ES-I3 (cell line): ENCODE measurements at regions not wholly inside any gene's neighbourhood (a gene's known extent, or its start where the extent isn't known, plus 50 kb on each side); places are given as distances from the start of the nearest gene placed in this dataset.

Experiments
- H3K36me3 ChIP-seq: 2 replicates; pipeline ENCODE4 v1.6.1; 2013; ENCODE audit warnings: mild to moderate bottlenecking, low read length, control low read depth, moderate library complexity; ENCODE audit not compliant: insufficient read depth
- H3K4me1 ChIP-seq: 2 replicates; pipeline ENCODE4 v1.6.1; 2013; ENCODE audit warnings: mild to moderate bottlenecking, control low read depth, low read length; ENCODE audit not compliant: insufficient read depth
- H3K9ac ChIP-seq: 2 replicates; pipeline ENCODE4 v1.6.1; 2013; ENCODE audit warnings: low read depth, mild to moderate bottlenecking, low read length, moderate library complexity
- H3K9me3 ChIP-seq: 2 replicates; pipeline ENCODE4 v1.6.1; 2013; ENCODE audit warnings: mild to moderate bottlenecking, low read length, moderate library complexity; ENCODE audit not compliant: control insufficient read depth, insufficient read depth

DNA sequence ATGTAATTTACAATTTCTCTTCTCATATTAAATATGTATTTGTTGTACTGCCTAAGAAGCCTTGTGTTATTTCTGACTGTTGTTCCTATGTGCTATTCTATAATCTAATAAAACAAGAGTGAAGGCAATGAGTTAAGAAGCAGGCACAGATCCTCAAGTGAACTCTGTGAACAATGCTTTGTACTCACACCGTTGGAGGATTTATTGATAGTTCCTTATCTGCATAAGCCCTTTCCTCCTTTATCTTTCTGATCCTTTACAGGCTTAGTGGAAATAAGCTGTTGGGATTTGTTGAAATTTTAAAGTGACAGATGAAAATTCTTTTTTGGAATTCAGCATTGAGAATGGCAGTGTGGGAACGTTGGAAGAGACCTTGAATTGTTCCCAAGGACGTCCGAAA lies 329.6 kb upstream of the NPVF start:
- H3K4me1 ChIP-seq: peaks cover 9% of the 10 kb centered on the region
- no peaks in the 10 kb centered on the region for H3K36me3 ChIP-seq
- no peaks in the 10 kb centered on the region for H3K9me3 ChIP-seq
- H3K9ac ChIP-seq: no peak overlapping the region

DNA sequence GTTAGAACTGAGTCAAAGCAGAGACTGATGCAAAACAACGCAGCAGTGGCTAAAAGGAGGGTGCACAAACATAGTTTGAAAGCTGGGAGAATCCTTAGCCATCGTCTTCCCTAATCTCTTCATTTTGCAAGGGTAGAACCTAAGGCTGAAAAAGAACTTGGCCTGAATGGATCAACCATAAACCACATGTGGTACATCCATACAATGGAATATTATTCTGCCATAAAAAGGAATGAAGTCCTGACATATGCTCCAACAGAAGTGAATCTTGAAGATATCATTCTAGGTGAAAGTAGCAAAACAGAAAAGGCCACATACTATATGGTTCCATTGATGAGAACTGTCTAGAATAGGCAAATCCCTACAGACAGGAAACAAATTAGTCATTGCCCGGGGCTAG lies 330.3 kb upstream of the NPVF start:
- no peaks in the 10 kb centered on the region for H3K9me3 ChIP-seq
- H3K9ac ChIP-seq: no peak overlapping the region
- peaks cover 8% of the 10 kb centered on the region for H3K4me1 ChIP-seq
- H3K36me3 ChIP-seq: no peaks in the 10 kb centered on the region

DNA sequence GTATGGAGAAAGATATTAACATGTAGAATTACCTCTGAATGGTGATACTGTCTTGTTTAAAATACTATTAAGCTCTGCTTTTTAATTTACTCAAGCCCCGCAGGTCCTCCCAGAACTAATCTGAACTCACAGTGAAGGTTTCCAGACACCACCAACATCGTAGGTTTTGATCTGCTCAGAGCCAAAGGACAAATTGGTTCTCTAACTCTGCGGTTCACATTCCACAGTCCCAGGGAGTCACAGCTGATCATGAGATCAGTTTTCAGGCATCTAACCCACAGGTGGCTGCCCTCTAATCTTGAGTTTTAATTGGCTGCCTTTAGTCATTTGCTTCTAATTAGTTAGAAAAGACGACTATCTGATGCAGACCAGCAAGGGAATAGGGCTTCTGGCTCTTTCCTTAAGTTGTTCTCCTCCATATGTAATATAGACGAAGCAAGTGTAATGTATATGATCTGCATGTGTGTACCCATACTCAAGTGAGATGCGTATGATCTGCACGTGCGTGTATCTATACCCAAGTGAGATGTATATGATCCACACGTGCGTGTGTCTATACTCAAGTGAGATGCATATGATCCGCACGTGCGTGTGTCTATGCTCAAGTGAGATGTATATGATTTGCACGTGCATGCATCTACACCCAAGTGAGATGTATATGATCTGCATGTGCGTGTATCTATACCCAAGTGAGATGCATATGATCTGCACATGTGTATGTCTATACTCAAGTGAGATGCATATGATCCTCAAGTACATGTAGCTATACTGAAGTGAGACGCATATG lies 331.5 kb upstream of the NPVF start:
- H3K4me1 ChIP-seq: no peaks in the 10 kb centered on the region
- H3K9ac ChIP-seq: no peak overlapping the region
- no peaks in the 10 kb centered on the region for H3K36me3 ChIP-seq
- H3K9me3 ChIP-seq: no peaks in the 10 kb centered on the region

GRCh38 chr7:25562673-25563182 lies 334.4 kb upstream of the NPVF start:
- Histone ChIP-seq H3K4me1 (no peaks in the 10 kb centered on the region), H3K36me3 (no peaks in the 10 kb centered on the region), H3K9ac (no peak overlapping the region), H3K9me3 (no peaks in the 10 kb centered on the region)

GRCh38 chr7:25565002-25565401 lies 336.7 kb upstream of the NPVF start:
- no peaks in the 10 kb centered on the region for H3K4me1 ChIP-seq
- H3K9ac ChIP-seq: no peak overlapping the region
- no peaks in the 10 kb centered on the region for H3K36me3 ChIP-seq
- no peaks in the 10 kb centered on the region for H3K9me3 ChIP-seq

DNA sequence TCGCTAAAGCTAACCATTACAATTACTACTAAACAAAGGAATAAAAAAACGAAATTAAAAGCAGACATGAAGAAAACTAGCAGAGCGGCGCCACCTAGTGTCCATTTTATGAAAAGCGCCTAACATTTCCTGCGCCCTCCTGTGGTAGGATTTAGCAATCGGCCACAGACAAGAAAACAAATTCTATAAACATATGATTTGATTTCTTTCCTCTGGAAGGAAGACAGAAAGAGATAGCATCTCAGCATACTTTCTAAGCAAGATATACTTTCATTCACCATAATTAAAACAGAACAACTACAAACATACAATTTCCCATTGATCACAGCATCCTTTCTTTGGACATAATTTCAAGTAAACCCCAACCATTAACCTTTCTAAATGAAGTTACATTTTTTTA lies 337.7 kb upstream of the NPVF start:
- no peaks in the 10 kb centered on the region for H3K4me1 ChIP-seq
- no peaks in the 10 kb centered on the region for H3K9me3 ChIP-seq
- no peaks in the 10 kb centered on the region for H3K36me3 ChIP-seq
- no peak overlapping the region for H3K9ac ChIP-seq

DNA sequence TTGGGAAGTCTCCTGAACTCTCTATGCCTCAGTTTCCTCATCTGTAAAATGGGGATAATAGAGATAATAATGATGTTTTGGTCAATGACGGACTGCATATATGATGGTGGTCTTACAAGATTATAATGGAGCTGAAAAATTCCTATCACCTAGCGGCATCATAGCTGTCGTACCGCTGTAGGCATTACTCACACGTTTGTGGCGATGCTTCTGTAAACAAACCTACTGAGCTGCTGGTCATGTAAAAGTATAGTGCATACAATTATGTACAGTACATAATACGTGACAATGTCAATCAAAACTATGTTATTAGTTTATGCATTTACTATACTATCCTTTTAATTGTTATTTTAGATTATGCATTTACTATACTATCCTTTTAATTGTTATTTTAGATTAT lies 339.1 kb upstream of the NPVF start:
- H3K4me1 ChIP-seq: no peaks in the 10 kb centered on the region
- H3K9ac ChIP-seq: no peak overlapping the region
- H3K36me3 ChIP-seq: no peaks in the 10 kb centered on the region
- no peaks in the 10 kb centered on the region for H3K9me3 ChIP-seq

- no peaks in the 10 kb centered on the region for H3K36me3 ChIP-seq
- no peak overlapping the region for H3K9ac ChIP-seq
- no peaks in the 10 kb centered on the region for H3K9me3 ChIP-seq
- H3K4me1 ChIP-seq: no peaks in the 10 kb centered on the region
Observed at GRCh38 chr7:25569765-25570164, 341.5 kb upstream of the NPVF start.

DNA sequence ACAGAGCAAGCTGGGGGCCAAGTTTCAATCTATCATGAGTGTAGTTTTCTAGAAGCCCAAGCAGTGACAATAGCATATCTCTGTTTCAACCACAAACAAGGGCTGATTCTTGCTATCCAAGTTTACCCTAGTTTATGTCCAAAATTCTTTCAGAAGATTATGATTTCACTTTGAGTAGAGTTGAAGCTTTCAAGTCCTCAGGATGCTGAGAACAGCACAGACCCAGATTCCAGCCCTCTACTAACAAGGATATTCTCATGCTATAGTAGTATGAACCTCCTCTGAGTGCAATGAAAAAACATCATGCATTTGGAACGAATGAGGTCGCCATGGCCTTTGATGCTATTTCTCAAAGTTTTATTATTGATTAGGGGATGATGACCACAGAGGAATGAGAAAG lies 344.1 kb upstream of the NPVF start:
- H3K9me3 ChIP-seq: no peaks in the 10 kb centered on the region
- H3K4me1 ChIP-seq: no peaks in the 10 kb centered on the region
- H3K9ac ChIP-seq: no peak overlapping the region
- no peaks in the 10 kb centered on the region for H3K36me3 ChIP-seq

DNA sequence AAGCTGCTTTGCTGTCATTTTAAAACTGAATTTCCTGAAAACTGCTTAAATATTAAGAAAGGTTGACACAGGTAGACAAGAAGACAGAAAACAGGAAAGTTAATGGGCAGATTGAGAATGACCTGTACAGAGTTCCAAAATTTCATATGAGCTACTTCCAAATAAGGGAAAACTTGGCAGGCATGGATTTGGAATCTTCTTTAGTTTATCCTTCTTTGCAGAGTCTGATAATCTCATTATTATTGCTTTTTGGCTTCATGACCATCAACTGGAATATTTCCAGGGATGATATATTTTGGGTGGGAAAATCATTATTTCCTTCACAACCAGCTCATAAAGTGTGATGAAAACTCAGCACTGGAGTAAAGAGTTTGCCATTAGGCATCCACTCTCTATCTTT lies 346.5 kb upstream of the NPVF start:
- no peak overlapping the region for H3K9ac ChIP-seq
- H3K9me3 ChIP-seq: no peaks in the 10 kb centered on the region
- H3K4me1 ChIP-seq: no peaks in the 10 kb centered on the region
- H3K36me3 ChIP-seq: no peaks in the 10 kb centered on the region

GRCh38 chr7:25575634-25576033 lies 347.3 kb upstream of the NPVF start:
- Histone ChIP-seq H3K36me3 (no peaks in the 10 kb centered on the region), H3K4me1 (no peaks in the 10 kb centered on the region), H3K9ac (no peak overlapping the region), H3K9me3 (no peaks in the 10 kb centered on the region)

- Histone ChIP-seq H3K9me3 (no peaks in the 10 kb centered on the region; the same call in 1 of the 2 replicates), H3K36me3 (no peaks in the 10 kb centered on the region), H3K9ac (no peak overlapping the region), H3K4me1 (no peaks in the 10 kb centered on the region)
Observed at GRCh38 chr7:25578991-25579777, 350.9 kb upstream of the NPVF start.

- Histone ChIP-seq H3K9me3 (no peaks in the 10 kb centered on the region; the same call in 1 of the 2 replicates), H3K9ac (no peak overlapping the region), H3K36me3 (no peaks in the 10 kb centered on the region), H3K4me1 (no peaks in the 10 kb centered on the region)
Observed at GRCh38 chr7:25579778-25580075, 351.4 kb upstream of the NPVF start.

DNA sequence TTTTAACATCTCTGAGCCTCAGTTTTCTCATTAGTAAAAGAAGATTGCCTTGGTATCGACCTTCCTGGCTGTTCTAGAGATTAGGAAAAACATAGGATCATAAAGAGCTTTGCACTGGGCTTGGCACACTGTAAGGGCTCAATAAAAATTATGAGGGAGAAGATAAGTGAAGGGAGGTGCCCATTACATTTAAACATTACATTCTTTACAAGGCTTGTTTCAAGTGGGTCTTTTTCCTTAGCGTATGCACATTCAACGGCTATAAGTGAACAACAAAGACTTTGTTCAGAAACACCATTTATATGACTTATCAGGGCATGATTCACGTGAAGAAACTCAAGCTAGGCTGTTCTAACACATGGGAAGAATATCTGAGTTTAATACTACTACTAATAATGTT lies 351.9 kb upstream of the NPVF start:
- Histone ChIP-seq H3K9me3 (no peaks in the 10 kb centered on the region; the same call in 1 of the 2 replicates), H3K36me3 (no peaks in the 10 kb centered on the region), H3K9ac (no peak overlapping the region), H3K4me1 (no peaks in the 10 kb centered on the region)

GRCh38 chr7:25583621-25584020 lies 355.3 kb upstream of the NPVF start:
- H3K4me1 ChIP-seq: no peaks in the 10 kb centered on the region
- H3K9ac ChIP-seq: no peak overlapping the region
- H3K9me3 ChIP-seq: no peaks in the 10 kb centered on the region; the same call in 1 of the 2 replicates
- no peaks in the 10 kb centered on the region for H3K36me3 ChIP-seq
